Cerebellar cortex (tissue), 1 donor: ENCODE measurements at regions not wholly inside any gene's neighbourhood (a gene's known extent, or its start where the extent isn't known, plus 50 kb on each side); places are given as distances from the start of the nearest gene placed in this dataset.

Source experiments
- DNase-seq: peaks from one replicate; pipeline ENCODE4 v3.0.0-alpha.2; 2015; ENCODE audit warnings: low spot score

GRCh38 chr2:176388861-176389260, 119.6 kb downstream of the MTX2 start:
- DNase-seq = no peak

GRCh38 chr2:176390276-176391147, 121.3 kb downstream of the MTX2 start:
- no peak for DNase-seq

- DNase-seq = no peak
These were observed 121.8 kb downstream of the MTX2 start for GRCh38 chr2:176391148-176391419.

GRCh38 chr2:176392249-176392648, 123.0 kb downstream of the MTX2 start:
- DNase-seq = no peak

GRCh38 chr2:176392744-176393414, 123.6 kb downstream of the MTX2 start:
- no peak for DNase-seq

GRCh38 chr2:176395273-176395854, 126.1 kb downstream of the MTX2 start:
- DNase-seq = no peak

- no peak for DNase-seq
These were observed 129.2 kb downstream of the MTX2 start for GRCh38 chr2:176398243-176399073.

GRCh38 chr2:176399074-176399598, 129.9 kb downstream of the MTX2 start:
- DNase-seq = no peak

GRCh38 chr2:176405477-176405876, 136.2 kb downstream of the MTX2 start:
- DNase-seq = no peak

- DNase-seq = no peak
These were observed 138.5 kb downstream of the MTX2 start for GRCh38 chr2:176407706-176408105.

GRCh38 chr2:176409671-176410070, 140.4 kb downstream of the MTX2 start:
- no peak for DNase-seq

- no peak for DNase-seq
These were observed 142.9 kb downstream of the MTX2 start for GRCh38 chr2:176412136-176412535.

- DNase-seq = no peak
These were observed 144.5 kb downstream of the MTX2 start for GRCh38 chr2:176413786-176414185.

- DNase-seq = no peak
These were observed 145.4 kb downstream of the MTX2 start for GRCh38 chr2:176414641-176415040.

- DNase-seq = no peak
These were observed 146.1 kb downstream of the MTX2 start for GRCh38 chr2:176415174-176415895.

GRCh38 chr2:176415937-176416499, 146.8 kb downstream of the MTX2 start:
- DNase-seq = no peak

- no peak for DNase-seq
These were observed 149.5 kb downstream of the MTX2 start for GRCh38 chr2:176418768-176419167.

GRCh38 chr2:176419591-176420071, 150.4 kb downstream of the MTX2 start:
- no peak for DNase-seq

- DNase-seq = no peak
These were observed 152.2 kb downstream of the MTX2 start for GRCh38 chr2:176421297-176422050.

- DNase-seq = no peak
These were observed 154.6 kb downstream of the MTX2 start for GRCh38 chr2:176423819-176424218.
